HG03095 (cell line): ENCODE measurements at regions not wholly inside any gene's neighbourhood (a gene's known extent, or its start where the extent isn't known, plus 50 kb on each side); places are given as distances from the start of the nearest gene placed in this dataset.

Experiments
- ATAC-seq: cut with Tn5 transposase; IDR thresholded peaks from one replicate; pipeline ENCODE4 v1.9.1; 2021; ENCODE audit warnings: moderate library complexity; ENCODE audit not compliant: unreplicated experiment

- ATAC-seq = no peak
Observed at GRCh38 chr5:61894046-61894445, 412.0 kb upstream of the KIF2A start.

DNA sequence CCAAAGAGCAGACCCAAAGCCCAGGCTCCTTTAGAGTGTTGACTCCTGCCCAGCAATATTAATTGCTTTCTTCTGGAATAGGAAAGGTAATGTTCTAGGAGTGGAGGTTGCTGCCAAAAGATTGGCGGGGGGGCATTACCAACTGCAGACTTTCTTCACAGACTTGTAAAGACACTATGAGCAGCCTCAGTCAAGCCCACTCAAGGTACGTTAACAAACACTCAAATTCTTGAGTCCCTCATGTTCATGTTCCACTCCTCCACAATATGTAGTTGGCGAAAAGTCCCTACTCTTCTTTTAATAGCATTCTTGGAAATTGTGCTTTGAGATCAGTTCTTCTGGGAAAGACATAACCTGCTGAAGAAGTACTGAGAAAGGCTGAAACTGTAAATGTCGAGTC, 409.2 kb upstream of the KIF2A start:
- ATAC-seq = no peak

DNA sequence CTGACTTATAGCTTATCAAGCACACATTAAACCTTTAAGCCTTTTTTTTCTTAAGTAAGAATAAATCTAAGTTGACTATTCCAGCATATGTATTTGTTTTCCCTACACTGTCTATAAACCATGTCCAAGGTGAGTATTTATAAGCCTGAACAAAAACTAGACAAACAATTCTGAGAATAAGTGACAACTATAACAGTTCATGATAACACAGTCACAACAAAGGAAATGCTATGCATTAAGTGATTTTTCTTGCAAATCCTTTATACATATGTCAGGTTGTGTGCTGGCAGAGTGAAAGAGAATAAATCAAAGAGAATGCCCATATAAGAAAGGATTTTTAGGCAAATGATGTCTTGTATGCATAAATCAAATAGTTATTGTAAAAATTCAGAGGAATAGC, 408.8 kb upstream of the KIF2A start:
- no peak for ATAC-seq

GRCh38 chr5:61901997-61902396, 404.0 kb upstream of the KIF2A start:
- no peak for ATAC-seq

- no peak for ATAC-seq
Observed at GRCh38 chr5:61904730-61905129, 401.3 kb upstream of the KIF2A start.

GRCh38 chr5:61905613-61906012, 400.4 kb upstream of the KIF2A start:
- ATAC-seq = no peak

DNA sequence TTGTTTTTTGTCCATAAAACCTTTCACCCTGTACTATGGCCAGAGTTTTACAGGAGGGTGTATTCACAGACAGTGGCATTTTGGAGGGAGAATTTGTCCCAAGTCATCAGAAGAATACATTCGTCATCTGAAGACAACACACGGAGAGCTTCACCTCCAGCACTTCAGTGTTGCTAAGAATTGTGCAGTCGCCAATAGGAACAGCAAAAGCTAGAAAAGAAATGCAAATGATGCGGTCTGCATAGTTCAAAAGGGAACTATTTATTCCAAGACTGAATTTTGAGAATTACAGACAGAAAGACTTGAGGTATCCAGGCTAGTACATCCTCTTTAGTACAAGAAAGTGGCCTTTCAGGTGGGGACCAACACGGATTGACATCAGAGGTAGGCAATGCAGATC, 399.2 kb upstream of the KIF2A start:
- no peak for ATAC-seq

DNA sequence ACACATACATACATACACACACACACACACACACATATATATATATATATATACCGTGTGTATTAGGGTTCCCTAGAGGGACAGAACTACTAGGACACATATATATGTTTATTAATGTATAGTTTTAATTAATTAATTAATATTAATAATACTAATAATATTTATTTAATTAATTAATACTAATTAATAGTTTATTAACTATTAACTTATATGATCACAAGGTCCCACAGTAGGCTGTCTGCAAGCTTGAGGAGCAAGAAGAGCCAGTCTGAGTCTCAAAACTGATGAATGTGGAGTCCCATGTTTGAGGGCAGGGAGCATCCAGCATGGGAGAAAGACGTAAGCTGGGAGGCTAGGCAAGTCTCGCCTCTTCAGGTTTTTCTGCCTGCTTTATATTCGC, 398.0 kb upstream of the KIF2A start:
- no peak for ATAC-seq

GRCh38 chr5:61910771-61911170, 395.2 kb upstream of the KIF2A start:
- ATAC-seq = no peak

GRCh38 chr5:61912559-61912958, 393.4 kb upstream of the KIF2A start:
- no peak for ATAC-seq

DNA sequence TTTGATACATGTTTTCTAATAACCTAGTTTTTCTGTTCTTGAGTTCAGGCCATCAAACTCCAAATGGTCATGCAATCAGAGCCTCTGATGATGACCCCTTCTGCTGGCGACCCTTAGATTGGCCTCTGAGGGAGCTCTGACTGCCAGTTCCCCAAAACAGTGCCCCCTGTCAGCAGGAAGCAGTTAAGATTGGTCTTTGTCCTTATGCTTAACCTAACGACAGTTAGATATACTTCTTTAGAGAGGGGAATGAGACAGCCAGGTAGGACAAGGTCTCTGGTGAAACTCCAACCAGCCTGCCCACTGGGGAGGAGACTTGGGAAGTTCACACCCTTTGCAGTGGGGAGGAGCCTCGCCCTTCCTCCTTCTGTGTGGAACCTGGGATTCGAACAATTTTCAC, 390.4 kb upstream of the KIF2A start:
- ATAC-seq = no peak

GRCh38 chr5:61916621-61917620, 389.1 kb upstream of the KIF2A start:
- no peak for ATAC-seq

DNA sequence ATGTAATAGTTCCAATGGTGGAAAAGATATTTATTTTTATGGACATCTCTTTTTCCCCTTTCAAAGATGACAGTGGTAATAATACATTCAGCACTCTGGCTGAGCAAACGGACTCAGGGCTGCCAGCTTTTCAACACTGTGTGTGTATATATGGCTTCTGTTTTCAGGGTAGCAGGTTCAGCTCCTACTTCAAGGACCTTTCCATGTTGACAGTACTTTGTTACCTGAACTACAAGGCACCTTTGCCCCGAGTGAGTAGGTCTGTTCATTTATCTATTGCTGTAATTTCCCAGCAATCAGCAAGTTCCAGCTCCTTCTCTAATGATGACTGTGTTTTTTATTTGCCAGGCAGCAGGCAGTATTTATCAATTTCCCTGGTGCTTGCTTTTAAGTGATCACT, 387.4 kb upstream of the KIF2A start:
- no peak for ATAC-seq

GRCh38 chr5:61919920-61920319, 386.1 kb upstream of the KIF2A start:
- no peak for ATAC-seq

DNA sequence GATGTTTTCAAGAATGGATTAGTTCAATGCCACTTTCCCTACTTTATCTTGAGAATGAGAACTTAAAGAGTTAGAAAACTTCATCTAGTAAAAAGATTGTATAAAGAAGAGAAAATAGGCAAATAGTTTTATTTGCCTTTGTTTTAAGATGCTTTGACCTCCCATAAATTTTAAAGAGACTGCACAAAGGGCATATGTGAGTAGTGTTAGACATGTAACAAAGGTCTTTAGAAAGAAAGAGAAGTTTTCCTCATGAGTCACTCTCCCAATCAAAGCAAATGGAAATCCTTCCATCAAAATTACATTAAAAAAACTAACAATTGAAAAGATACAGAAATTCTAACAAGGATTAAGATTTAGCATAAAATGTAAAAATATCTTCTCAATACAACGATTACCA, 381.8 kb upstream of the KIF2A start:
- ATAC-seq = no peak

GRCh38 chr5:61926911-61927310, 379.1 kb upstream of the KIF2A start:
- ATAC-seq = no peak

GRCh38 chr5:61931236-61931635, 374.8 kb upstream of the KIF2A start:
- ATAC-seq = no peak

DNA sequence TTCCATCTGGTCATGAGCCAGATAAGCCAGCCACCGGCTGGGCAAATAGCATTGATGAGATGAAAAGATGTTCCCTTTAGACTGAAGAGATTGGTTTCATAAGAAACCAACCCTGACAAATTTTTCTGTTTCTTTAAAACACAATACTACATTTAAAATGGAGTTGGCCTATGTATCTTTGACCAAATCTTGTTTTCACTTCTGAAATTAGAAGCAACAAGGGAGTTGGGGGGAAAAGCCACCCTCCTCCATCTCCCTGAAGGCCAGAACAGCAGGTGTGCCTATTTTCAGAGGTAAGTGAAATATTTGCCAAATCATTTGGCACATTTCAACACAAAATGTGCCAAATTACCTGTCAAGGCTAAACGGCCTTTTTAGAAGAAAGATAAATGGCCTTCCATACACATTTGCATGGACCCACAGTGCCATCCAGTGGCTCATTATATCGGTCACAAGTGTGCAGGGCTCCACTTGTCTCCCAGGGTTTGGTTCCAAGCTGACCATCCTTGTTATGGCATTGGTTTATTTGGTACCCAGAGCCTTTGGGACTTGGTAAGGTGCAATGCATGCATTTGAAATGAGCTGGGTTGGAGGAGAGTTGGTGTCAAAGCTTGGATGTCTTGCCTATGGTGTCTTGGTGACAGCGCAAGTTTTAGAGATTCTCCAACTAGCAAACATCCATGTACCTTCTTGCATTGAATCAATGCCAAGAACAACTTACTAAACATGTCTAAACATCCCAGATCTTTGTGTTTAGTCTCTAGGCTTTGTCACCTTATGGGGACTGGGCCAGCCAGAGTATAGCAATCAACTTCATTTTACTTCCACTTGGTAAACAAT, 372.0 kb upstream of the KIF2A start:
- no peak for ATAC-seq

- no peak for ATAC-seq
Observed at GRCh38 chr5:61941637-61942036, 364.4 kb upstream of the KIF2A start.

DNA sequence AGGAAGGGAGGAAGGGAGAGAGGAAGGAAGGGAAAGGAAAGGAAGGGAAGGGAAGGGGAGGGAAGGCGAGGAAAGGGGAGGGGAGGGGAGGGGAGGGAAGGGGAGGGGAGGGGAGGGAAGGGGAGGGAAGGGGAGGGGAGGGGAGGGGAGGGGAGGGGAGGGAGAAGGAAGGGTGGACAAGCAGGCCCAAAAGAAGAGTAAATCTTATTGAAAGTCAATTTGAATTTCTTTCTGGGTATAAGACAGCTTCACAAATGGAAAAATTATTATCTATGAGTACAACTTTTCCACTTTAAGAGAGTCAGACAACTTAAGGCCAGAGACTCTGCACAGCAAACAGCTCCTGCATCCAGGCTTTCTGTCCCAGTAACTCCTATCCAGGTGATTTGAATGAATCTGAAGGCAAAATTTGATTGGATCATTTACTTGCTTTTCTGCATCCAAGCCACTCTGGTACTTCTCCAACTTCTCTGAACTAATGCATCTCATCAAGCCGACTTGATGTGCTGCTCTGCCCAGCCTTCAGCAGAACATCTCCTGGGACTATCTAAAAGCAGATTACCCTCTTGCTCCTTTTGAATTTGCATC, 363.4 kb upstream of the KIF2A start:
- no peak for ATAC-seq

DNA sequence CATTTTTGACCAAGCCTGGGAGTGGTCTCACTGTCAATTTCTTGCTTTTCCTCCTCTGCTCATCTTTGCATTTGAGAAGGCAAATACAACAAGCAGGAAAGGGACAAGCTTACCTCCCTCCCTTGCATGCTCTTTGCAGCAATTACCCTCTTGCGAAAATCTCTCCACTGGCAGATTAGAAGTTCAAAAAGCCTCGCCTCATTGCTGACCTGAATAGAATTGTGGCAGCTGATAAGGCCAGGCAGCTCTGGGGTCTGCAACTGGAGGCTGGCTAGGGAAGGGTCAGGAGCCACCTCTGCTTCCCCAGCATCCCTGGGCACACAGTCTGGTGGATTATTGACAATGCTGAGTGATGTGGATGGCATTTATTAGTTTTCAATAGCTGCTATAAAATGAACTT, 362.3 kb upstream of the KIF2A start:
- ATAC-seq = no peak

DNA sequence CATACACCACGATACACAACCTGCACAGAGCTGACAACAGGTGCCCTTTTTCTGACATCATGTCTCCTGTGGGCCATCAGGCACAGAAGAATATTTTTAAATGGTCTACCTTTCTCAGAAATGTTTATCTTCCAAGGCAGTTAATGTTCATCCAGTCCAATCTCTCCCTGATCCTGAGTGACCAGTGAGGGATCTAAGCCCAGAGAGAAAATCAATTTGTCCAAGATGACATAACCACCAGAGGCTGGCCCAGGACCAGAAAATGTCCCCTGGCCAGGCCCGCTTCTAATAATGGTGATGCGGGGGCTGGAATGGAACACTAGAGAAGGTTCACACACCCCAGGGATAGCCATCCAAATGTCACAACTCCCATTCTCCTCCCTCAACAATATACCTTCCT, 357.9 kb upstream of the KIF2A start:
- no peak for ATAC-seq
